Fibroblast of lung (primary cell): ENCODE measurements at regions not wholly inside any gene's neighbourhood (a gene's known extent, or its start where the extent isn't known, plus 50 kb on each side); places are given as distances from the start of the nearest gene placed in this dataset.

Experiments
- CTCF ChIP-seq, 2 donors: IDR thresholded peaks in 1 of 2; conservative IDR thresholded peaks in 1 of 2; 1 replicate in 1 of 2; 2 replicates in 1 of 2; pipeline ENCODE4 v1.5.1; 2011 to 2012; ENCODE audit warnings: low read length in 2 of 2, control low read depth in 1 of 2, inconsistent platforms in 1 of 2, low read depth in 1 of 2, mild to moderate bottlenecking in 1 of 2
- EZH2 ChIP-seq: IDR thresholded peaks from 2 replicates; pipeline ENCODE4 v1.5.1; 2012; ENCODE audit warnings: low read length, control low read depth, mild to moderate bottlenecking; ENCODE audit errors: missing control alignments

- TF ChIP-seq CTCF (conservative IDR thresholded peaks at IDR 0.05 in 1 of 2, IDR thresholded peaks at IDR 0.05 in 1 of 2; ENCODE audit: low read depth in 1 of 2, low read length in 2 of 2): no peak
- TF ChIP-seq EZH2: no peak
Measured at GRCh38 chrX:102866981-102867656, 70.0 kb upstream of the RAB40AL start.
